K562 (cell line): ENCODE measurements at regions not wholly inside any gene's neighbourhood (a gene's known extent, or its start where the extent isn't known, plus 50 kb on each side); places are given as distances from the start of the nearest gene placed in this dataset.

Source experiments
- ATAC-seq: fragments of 200-7000 bp; cut with Tn5 transposase; 3 replicates; pipeline ENCODE4 v1.9.1; 2020; ENCODE audit warnings: moderate library complexity
- BruUV-seq: library from RNA; stranded (reverse); fragments of 400-500 nt; replicated peaks from 2 replicates; lab custom pipeline; 2021; lab: Mats Ljungman, UMichigan
- CTCF ChIA-PET: fragments of 300-600 bp; formaldehyde crosslinking; extraction: SDS; loops from one replicate; lab custom pipeline; 2021; ENCODE audit warnings: low intra/inter-chr PET ratio; lab: Yijun Ruan, JAX
- POLR2A ChIA-PET: fragments of 300-600, 350-650 bp; sonication (Branson Sonifier 250); formaldehyde crosslinking; extraction: SDS; loops from one replicate; lab custom pipeline; 2021; ENCODE audit warnings: antibody characterized with exemption, inconsistent platforms; lab: Yijun Ruan, JAX
- DNase-seq, 4 experiments: peaks; one replicate each; pipeline versions ENCODE4 v3.0.0 to v3.0.0-alpha.2; 2011 to 2018; ENCODE audit warnings: low spot score in 3 of 4, mixed read lengths in 3 of 4; ENCODE audit errors: extremely low read depth in 1 of 4
- FAIRE-seq: peaks from 2 replicates; lab custom pipeline; 2011; peaks lifted over from hg19 to GRCh38; lab: Jason Lieb, UNC
- H2AFZ ChIP-seq: 2 replicates; pipeline ENCODE4 v1.6.0; 2011; ENCODE audit warnings: low read depth, low read length, control low read depth, inconsistent platforms
- H3K27ac ChIP-seq: fragments of 200-600 bp; 3 replicates; pipeline ENCODE4 v1.8.0; 2011; ENCODE audit warnings: low read depth, mild to moderate bottlenecking, control low read depth, inconsistent platforms, low read length, moderate library complexity, mixed read lengths; ENCODE audit errors: extremely low read depth
- H3K27me3 ChIP-seq, 2 experiments: fragments of 300-600 bp in 1 of 2; 2 replicates in 1 of 2; 3 replicates in 1 of 2; pipeline versions ENCODE4 v1.6.0 to v1.8.0; 2011; ENCODE audit warnings: inconsistent platforms in 2 of 2, low read length in 2 of 2, mild to moderate bottlenecking in 1 of 2, mixed read lengths in 1 of 2, moderate library complexity in 1 of 2; ENCODE audit not compliant: control insufficient read depth in 2 of 2, insufficient read depth in 2 of 2
- H3K36me3 ChIP-seq: fragments of 300-600 bp; 3 replicates; pipeline ENCODE4 v1.8.0; 2011; ENCODE audit warnings: mild to moderate bottlenecking, low read length, inconsistent platforms; ENCODE audit not compliant: control insufficient read depth, insufficient read depth
- H3K4me1 ChIP-seq, 2 experiments: fragments of 200-600 bp in 1 of 2; replicated peaks in 1 of 2; 2 replicates in 1 of 2; 3 replicates in 1 of 2; pipeline versions ENCODE4 v1.5.1 to v1.8.0; 2011; ENCODE audit warnings: inconsistent platforms in 2 of 2, low read length in 2 of 2, mild to moderate bottlenecking in 1 of 2, mixed read lengths in 1 of 2, moderate library complexity in 1 of 2; ENCODE audit not compliant: control insufficient read depth in 2 of 2, insufficient read depth in 2 of 2
- H3K4me2 ChIP-seq: 2 replicates; pipeline ENCODE4 v1.6.1; 2011; ENCODE audit warnings: low read length, control low read depth, inconsistent platforms, mixed read lengths; ENCODE audit not compliant: insufficient read depth
- H3K4me3 ChIP-seq: fragments of 200-600 bp; sonication (generic), shearing (Covaris generic); 2 replicates; pipeline ENCODE4 v1.5.1; 2016; ENCODE audit warnings: control low read depth, inconsistent platforms
- H3K79me2 ChIP-seq: fragments of 200-600 bp; 3 replicates; pipeline ENCODE4 v1.8.0; 2011; ENCODE audit warnings: low read length, inconsistent platforms; ENCODE audit not compliant: control insufficient read depth, insufficient read depth
- H3K9ac ChIP-seq, 2 experiments: 2 replicates each; pipeline versions ENCODE4 v1.6.0 to v1.6.1; 2011; ENCODE audit warnings: low read depth in 2 of 2, low read length in 2 of 2, control low read depth in 1 of 2, inconsistent platforms in 1 of 2, mild to moderate bottlenecking in 1 of 2, mixed read lengths in 1 of 2; ENCODE audit not compliant: insufficient read depth in 1 of 2
- H3K9me1 ChIP-seq: one replicate; pipeline ENCODE4 v1.6.0; 2011; ENCODE audit warnings: inconsistent platforms, mild to moderate bottlenecking, low read length, moderate library complexity; ENCODE audit not compliant: control insufficient read depth, insufficient read depth
- H3K9me3 ChIP-seq: replicated peaks from 2 replicates; pipeline ENCODE4 v1.5.1; 2011; ENCODE audit warnings: low read depth, low read length, inconsistent platforms; ENCODE audit not compliant: control insufficient read depth, insufficient read depth
- H4K20me1 ChIP-seq: replicated peaks from 2 replicates; pipeline ENCODE4 v1.6.1; 2011; ENCODE audit warnings: low read length, inconsistent platforms, mixed read lengths; ENCODE audit not compliant: control insufficient read depth, insufficient read depth
- CREB1 ChIP-seq, 2 experiments: sonication (generic) in 1 of 2; formaldehyde crosslinking in 1 of 2; IDR thresholded peaks; 2 replicates each; pipeline versions ENCODE4 v1.6.1 to v1.8.0; 2012 to 2022; ENCODE audit warnings: inconsistent platforms in 1 of 2, mild to moderate bottlenecking in 1 of 2, missing genetic modification reagents in 1 of 2, moderate library complexity in 1 of 2
- HNRNPL ChIP-seq: fragments of 200-400 bp; formaldehyde crosslinking; IDR thresholded peaks from 2 replicates; pipeline ENCODE4 v1.6.1; 2017; ENCODE audit warnings: low read depth, mild to moderate bottlenecking, low read length
- KAT7 ChIP-seq: sonication (generic); formaldehyde crosslinking; IDR thresholded peaks from 2 replicates; pipeline ENCODE4 v1.8.0; 2022; ENCODE audit warnings: missing genetic modification reagents, mild to moderate bottlenecking, borderline replicate concordance
- NCOR1 ChIP-seq: fragments of 450-650 bp; IDR thresholded peaks from 2 replicates; pipeline ENCODE4 v1.6.1; 2016; ENCODE audit warnings: mild to moderate bottlenecking, moderate library complexity
- NFIX ChIP-seq: fragments of 250-450 bp; sonication (Bioruptor Pico); IDR thresholded peaks from 2 replicates; pipeline ENCODE4 v1.4.0; 2020; ENCODE audit warnings: low read depth, mild to moderate bottlenecking, moderate library complexity
- PHF21A ChIP-seq: fragments of 450-650 bp; IDR thresholded peaks from 2 replicates; pipeline ENCODE4 v1.6.1; 2017; ENCODE audit warnings: low read depth, borderline replicate concordance
- PRPF4 ChIP-seq: fragments of 200-400 bp; formaldehyde crosslinking; IDR thresholded peaks from one replicate; pipeline ENCODE4 v1.6.1; 2017; ENCODE audit warnings: low read length, low read depth, mild to moderate bottlenecking; ENCODE audit not compliant: insufficient read depth, poor library complexity, severe bottlenecking
- SRSF1 ChIP-seq: fragments of 200-400 bp; formaldehyde crosslinking; IDR thresholded peaks from 2 replicates; pipeline ENCODE4 v1.6.1; 2017; ENCODE audit warnings: mild to moderate bottlenecking, low read depth, low read length, moderate library complexity
- TAF7 ChIP-seq: fragments of 450-650 bp; IDR thresholded peaks from 2 replicates; pipeline ENCODE4 v1.6.1; 2016; ENCODE audit warnings: missing genetic modification characterization, missing compliant biosample characterization
- TARDBP ChIP-seq: fragments of 450-650 bp; IDR thresholded peaks from 2 replicates; pipeline ENCODE4 v1.6.1; 2016
- ZNF133 ChIP-seq: fragments of 250-450 bp; sonication (Bioruptor Pico); IDR thresholded peaks from 2 replicates; pipeline ENCODE4 v1.4.0; 2020; ENCODE audit warnings: mild to moderate bottlenecking
- ZNF174 ChIP-seq: fragments of 250-450 bp; sonication (Bioruptor Pico); IDR thresholded peaks from 2 replicates; pipeline ENCODE4 v1.4.0; 2020; ENCODE audit warnings: mild to moderate bottlenecking
- ZNF274 ChIP-seq: IDR thresholded peaks from 2 replicates; pipeline ENCODE4 v1.6.1; 2011; ENCODE audit warnings: low read depth, mild to moderate bottlenecking, low read length, moderate library complexity, borderline replicate concordance
- ZNF830 ChIP-seq: fragments of 250-450 bp; sonication (Bioruptor Pico); IDR thresholded peaks from 2 replicates; pipeline ENCODE4 v1.5.0; 2021; ENCODE audit warnings: mild to moderate bottlenecking
- WGBS: fragments of 100-300 bp; shearing (Covaris generic); methylation state at CpG from one replicate; pipeline ENCODE4 v1.1.6; 2016; ENCODE audit warnings: low coverage, mixed read lengths; ENCODE audit not compliant: insufficient coverage; ENCODE audit errors: missing lambda C conversion rate; 5-methylcytosine and 5-hydroxymethylcytosine counted together
- in situ Hi-C: fragments of 300-500 bp; cut with MboI; formaldehyde crosslinking; loops from 4 replicates; pipeline ENCODE4 v1.15.0; 2018; ENCODE audit warnings: inconsistent platforms, mixed read lengths
- intact Hi-C: fragments of 100-400 bp; cut with micrococcal nuclease; formaldehyde crosslinking; loops from 2 replicates; pipeline ENCODE4 v1.14.2; 2022
- TF ChIP-seq, protein P1 (sequence below): fragments of 250-450 bp; sonication (Bioruptor Pico); IDR thresholded peaks from 2 replicates; pipeline ENCODE4 v1.5.0; 2021
- TF ChIP-seq, protein P2 (sequence below): fragments of 250-450 bp; sonication (Bioruptor Pico); IDR thresholded peaks from 2 replicates; pipeline ENCODE4 v1.4.0; 2020

DNA sequence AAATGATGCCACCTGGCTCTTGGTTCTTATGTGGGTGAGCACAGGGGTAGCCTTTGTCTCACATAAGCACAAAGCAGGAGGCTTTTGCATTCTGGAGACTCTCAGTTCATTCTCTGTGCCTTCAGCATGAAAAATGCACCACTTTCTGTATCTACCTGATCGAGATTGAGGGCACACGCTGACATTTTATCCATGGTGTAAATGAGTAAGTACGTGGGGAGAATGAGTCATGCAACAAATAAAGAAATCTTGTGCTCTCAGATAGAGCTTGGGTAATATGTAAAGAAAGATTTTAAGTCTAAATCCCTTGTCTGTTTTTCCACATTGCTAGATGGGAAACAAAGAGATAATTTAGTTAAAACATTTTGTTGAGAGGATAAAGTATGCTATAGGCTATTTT lies 607.2 kb upstream of the WWC1 start:
- Histone ChIP-seq H3K79me2 (no peaks in the 10 kb centered on the region), H3K27me3 (no peaks in the 10 kb centered on the region), H3K9ac (no peak overlapping the region), H3K4me1 (no peaks in the 10 kb centered on the region), H3K9me1 (no peaks in the 10 kb centered on the region), H3K9me3 (no peaks in the 10 kb centered on the region), H3K27ac (no peak overlapping the region), H3K4me3 (no peak overlapping the region), H4K20me1 (no peaks in the 10 kb centered on the region), H3K4me2 (no peak overlapping the region), H2AFZ (no peak overlapping the region), H3K36me3 (no peaks in the 10 kb centered on the region)
- DNase-seq (no peak), FAIRE-seq (no peak), ATAC-seq (no peak)
- ChIA-PET CTCF (no interaction called here), POLR2A (no interaction called here)
- no peak for TF ChIP-seq ZNF133 (CRISPR knock-in tag)
- TF ChIP-seq NFIX: no peak
- intact Hi-C loops: no loop called here
- WGBS: 0% methylated on average over 3 of the region's 3 CpGs
- in situ Hi-C loops: no loop called here
- no TSS peak for BruUV-seq

DNA sequence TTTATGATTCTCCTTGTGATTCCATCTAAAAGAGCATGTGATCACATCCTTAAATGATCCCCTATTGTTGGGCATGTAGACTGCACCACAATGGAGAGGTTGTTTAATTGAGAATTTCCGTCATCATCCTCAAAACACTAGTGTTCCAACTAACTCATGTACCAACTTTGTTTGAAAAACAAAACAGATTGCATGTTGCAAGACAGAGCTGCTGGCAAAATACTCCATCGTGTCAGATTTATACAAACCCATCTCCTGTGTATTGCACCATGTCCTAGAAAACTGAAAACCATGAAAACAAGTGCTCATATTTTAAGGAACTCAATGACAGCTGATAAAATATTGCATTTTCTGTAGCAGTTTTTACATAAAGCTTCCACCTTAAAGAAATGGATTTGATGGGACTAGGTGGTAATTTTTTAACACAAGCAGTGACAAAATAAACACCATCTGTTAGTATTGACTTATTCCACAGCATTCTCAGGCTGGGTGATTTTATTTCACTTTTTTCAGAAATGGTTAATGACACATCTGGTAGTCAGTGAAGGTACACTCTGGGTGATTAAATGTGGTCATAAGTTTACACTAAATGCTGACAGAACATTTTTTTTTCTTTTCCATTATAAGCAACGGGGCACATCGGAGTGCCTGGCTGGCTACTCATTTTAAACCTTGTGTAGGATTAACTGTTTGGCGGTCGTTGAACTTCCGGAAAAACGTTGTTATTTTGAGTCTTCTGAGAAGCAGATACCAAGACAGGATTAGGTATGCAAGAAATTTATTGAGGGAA lies 602.9 kb upstream of the WWC1 start:
- ChIA-PET POLR2A (no interaction called here), CTCF (no interaction called here)
- Histone ChIP-seq H2AFZ (no peak overlapping the region), H3K27me3 (no peaks in the 10 kb centered on the region), H3K27ac (no peak overlapping the region), H3K36me3 (no peaks in the 10 kb centered on the region), H3K9me3 (no peaks in the 10 kb centered on the region), H3K4me1 (no peaks in the 10 kb centered on the region), H3K4me2 (no peak overlapping the region), H3K9me1 (no peaks in the 10 kb centered on the region), H3K4me3 (no peak overlapping the region), H3K79me2 (no peaks in the 10 kb centered on the region), H3K9ac (no peak overlapping the region), H4K20me1 (no peaks in the 10 kb centered on the region)
- 3% methylated on average over 8 of the region's 8 CpGs for WGBS
- in situ Hi-C loops: no loop called here
- no peak for ATAC-seq
- no TSS peak for BruUV-seq
- DNase-seq: no peak
- intact Hi-C loops: no loop called here
- no peak for FAIRE-seq
- TF ChIP-seq PRPF4 (no peak), NCOR1 (no peak), KAT7 (no peak), CREB1 (IDR thresholded peaks at IDR 0.05) (no peak), CREB1 (CRISPR knock-in tag; IDR thresholded peaks at IDR 0.05) (no peak), TAF7 (tag) (no peak), ZNF274 (no peak), ZNF830 (CRISPR knock-in tag) (no peak), PHF21A (no peak), TARDBP (no peak), ZNF174 (CRISPR knock-in tag) (no peak), HNRNPL (no peak), SRSF1 (no peak)
- TF ChIP-seq, protein P1, sequence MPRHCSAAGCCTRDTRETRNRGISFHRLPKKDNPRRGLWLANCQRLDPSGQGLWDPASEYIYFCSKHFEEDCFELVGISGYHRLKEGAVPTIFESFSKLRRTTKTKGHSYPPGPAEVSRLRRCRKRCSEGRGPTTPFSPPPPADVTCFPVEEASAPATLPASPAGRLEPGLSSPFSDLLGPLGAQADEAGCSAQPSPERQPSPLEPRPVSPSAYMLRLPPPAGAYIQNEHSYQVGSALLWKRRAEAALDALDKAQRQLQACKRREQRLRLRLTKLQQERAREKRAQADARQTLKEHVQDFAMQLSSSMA: no peak
- TF ChIP-seq, protein P2, sequence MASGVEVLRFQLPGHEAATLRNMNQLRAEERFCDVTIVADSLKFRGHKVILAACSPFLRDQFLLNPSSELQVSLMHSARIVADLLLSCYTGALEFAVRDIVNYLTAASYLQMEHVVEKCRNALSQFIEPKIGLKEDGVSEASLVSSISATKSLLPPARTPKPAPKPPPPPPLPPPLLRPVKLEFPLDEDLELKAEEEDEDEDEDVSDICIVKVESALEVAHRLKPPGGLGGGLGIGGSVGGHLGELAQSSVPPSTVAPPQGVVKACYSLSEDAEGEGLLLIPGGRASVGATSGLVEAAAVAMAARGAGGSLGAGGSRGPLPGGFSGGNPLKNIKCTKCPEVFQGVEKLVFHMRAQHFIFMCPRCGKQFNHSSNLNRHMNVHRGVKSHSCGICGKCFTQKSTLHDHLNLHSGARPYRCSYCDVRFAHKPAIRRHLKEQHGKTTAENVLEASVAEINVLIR (CRISPR knock-in tag): no peak
